A673 (cell line): ENCODE measurements at regions not wholly inside any gene's neighbourhood (a gene's known extent, or its start where the extent isn't known, plus 50 kb on each side); places are given as distances from the start of the nearest gene placed in this dataset.

Experiments
- BruUV-seq: library from RNA; stranded (reverse); fragments of 400-500 nt; replicated peaks from 2 replicates; lab custom pipeline; 2021; lab: Mats Ljungman, UMichigan
- CTCF ChIA-PET: fragments of 300-600 bp; sonication (Branson Sonifier 250); formaldehyde crosslinking; loops from one replicate; lab custom pipeline; 2022; ENCODE audit warnings: antibody characterized with exemption; lab: Charles Lee
- POLR2A ChIA-PET: fragments of 300-600 bp; sonication (Branson Sonifier 250); formaldehyde crosslinking; loops from one replicate; lab custom pipeline; 2022; ENCODE audit warnings: antibody characterized with exemption; ENCODE audit not compliant: low non-redundant PET; lab: Charles Lee
- DNase-seq: peaks from one replicate; pipeline ENCODE4 v3.0.0-alpha.2; 2015; ENCODE audit warnings: low spot score
- H3K27ac ChIP-seq: fragments of 200-600 bp; sonication (generic); 2 replicates; pipeline ENCODE4 v1.5.1; 2016; ENCODE audit warnings: mixed run types, low read depth, mild to moderate bottlenecking, mixed read lengths, antibody characterized with exemption, low read length; ENCODE audit not compliant: poor library complexity, severe bottlenecking
- H3K27me3 ChIP-seq: fragments of 200-600 bp; sonication (generic); replicated peaks from 2 replicates; pipeline ENCODE4 v1.6.1; 2017; ENCODE audit warnings: mixed run types, low read depth, mild to moderate bottlenecking, mixed read lengths, antibody characterized with exemption, low read length; ENCODE audit not compliant: insufficient read depth, poor library complexity
- H3K36me3 ChIP-seq: fragments of 200-600 bp; sonication (generic); 2 replicates; pipeline ENCODE4 v1.6.1; 2016; ENCODE audit warnings: mixed run types, mild to moderate bottlenecking, mixed read lengths, antibody characterized with exemption, low read length; ENCODE audit not compliant: insufficient read depth, poor library complexity, severe bottlenecking
- H3K4me1 ChIP-seq: fragments of 200-600 bp; sonication (generic); 2 replicates; pipeline ENCODE4 v1.6.1; 2017; ENCODE audit warnings: mixed run types, mild to moderate bottlenecking, mixed read lengths, antibody characterized with exemption, low read length; ENCODE audit not compliant: insufficient read depth, poor library complexity, severe bottlenecking
- H3K4me3 ChIP-seq: fragments of 200-600 bp; sonication (generic); 2 replicates; pipeline ENCODE4 v1.5.1; 2016; ENCODE audit warnings: low read depth, mixed run types, mild to moderate bottlenecking, mixed read lengths, low read length; ENCODE audit not compliant: poor library complexity, severe bottlenecking
- H3K9me3 ChIP-seq: fragments of 200-600 bp; sonication (generic); 2 replicates; pipeline ENCODE4 v1.6.1; 2016; ENCODE audit warnings: mixed run types, low read depth, mild to moderate bottlenecking, mixed read lengths, antibody characterized with exemption, low read length; ENCODE audit not compliant: poor library complexity, severe bottlenecking
- EZH2 ChIP-seq: fragments of 200-600 bp; sonication (generic); IDR thresholded peaks from 2 replicates; pipeline ENCODE4 v1.6.1; 2017; ENCODE audit warnings: borderline replicate concordance, low read depth, mild to moderate bottlenecking, mixed read lengths, antibody characterized with exemption, low read length; ENCODE audit not compliant: poor library complexity, severe bottlenecking
- intact Hi-C: fragments of 100-400 bp; cut with micrococcal nuclease; formaldehyde crosslinking; loops from one replicate; pipeline ENCODE4 v1.10.0; 2022; ENCODE audit not compliant: unreplicated experiment
- TF ChIP-seq, protein P1 (sequence below): fragments of 300-800, 200-600 bp; sonication (generic); conservative IDR thresholded peaks from 2 replicates; pipeline ENCODE4 v1.5.1; 2017; ENCODE audit warnings: low read depth, mild to moderate bottlenecking, antibody characterized with exemption, low read length, moderate library complexity, mixed read lengths

DNA sequence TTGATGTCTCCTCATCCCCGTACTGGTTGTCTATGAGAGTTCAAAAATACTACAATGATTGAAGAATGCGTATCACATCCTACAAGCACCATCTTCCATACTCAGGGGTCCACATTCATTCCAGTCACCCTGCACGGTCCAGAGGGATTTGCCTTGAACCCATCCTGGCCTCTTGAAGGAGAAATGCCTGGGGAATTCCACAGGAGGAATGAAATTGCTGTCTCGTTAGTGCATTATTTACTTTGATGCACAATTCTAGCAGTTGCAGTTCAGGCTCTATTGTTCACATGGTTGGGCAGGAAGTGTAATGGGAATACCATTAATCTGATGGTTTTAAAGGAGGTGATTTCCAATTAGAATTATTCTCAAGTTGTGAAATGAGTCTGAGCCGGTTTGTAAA, 369.1 kb upstream of the XYLT1 start:
- no peak for DNase-seq

DNA sequence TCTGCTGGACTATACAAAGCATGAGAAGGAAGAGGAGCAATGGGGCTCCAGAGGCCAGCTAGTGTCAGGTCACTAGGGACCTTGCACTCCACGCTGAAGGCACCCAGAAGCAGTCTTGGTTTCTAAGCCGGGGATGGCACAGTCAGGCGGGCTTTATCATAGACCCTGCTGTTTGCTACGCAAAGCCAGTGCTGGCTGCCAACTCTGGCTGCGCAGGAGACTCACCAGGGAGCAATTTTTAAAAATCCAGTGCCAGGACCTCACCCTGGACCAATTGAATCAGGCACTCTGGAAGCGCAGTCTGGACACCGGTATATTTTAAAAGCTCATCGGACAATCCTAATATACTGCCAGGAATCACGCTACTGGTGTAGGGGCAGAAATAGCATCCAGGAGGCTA, 368.5 kb upstream of the XYLT1 start:
- Histone ChIP-seq H3K27ac (no peak overlapping the region), H3K9me3 (no peaks in the 10 kb centered on the region), H3K36me3 (no peaks in the 10 kb centered on the region), H3K4me3 (no peak overlapping the region), H3K27me3 (no peaks in the 10 kb centered on the region), H3K4me1 (no peaks in the 10 kb centered on the region)
- DNase-seq, result no peak
- ChIA-PET CTCF (no interaction called here), POLR2A (no interaction called here)
- no TSS peak for BruUV-seq
- intact Hi-C loops, result no loop called here
- TF ChIP-seq, protein P1, sequence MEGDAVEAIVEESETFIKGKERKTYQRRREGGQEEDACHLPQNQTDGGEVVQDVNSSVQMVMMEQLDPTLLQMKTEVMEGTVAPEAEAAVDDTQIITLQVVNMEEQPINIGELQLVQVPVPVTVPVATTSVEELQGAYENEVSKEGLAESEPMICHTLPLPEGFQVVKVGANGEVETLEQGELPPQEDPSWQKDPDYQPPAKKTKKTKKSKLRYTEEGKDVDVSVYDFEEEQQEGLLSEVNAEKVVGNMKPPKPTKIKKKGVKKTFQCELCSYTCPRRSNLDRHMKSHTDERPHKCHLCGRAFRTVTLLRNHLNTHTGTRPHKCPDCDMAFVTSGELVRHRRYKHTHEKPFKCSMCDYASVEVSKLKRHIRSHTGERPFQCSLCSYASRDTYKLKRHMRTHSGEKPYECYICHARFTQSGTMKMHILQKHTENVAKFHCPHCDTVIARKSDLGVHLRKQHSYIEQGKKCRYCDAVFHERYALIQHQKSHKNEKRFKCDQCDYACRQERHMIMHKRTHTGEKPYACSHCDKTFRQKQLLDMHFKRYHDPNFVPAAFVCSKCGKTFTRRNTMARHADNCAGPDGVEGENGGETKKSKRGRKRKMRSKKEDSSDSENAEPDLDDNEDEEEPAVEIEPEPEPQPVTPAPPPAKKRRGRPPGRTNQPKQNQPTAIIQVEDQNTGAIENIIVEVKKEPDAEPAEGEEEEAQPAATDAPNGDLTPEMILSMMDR, result no peak
- no peak for TF ChIP-seq EZH2

More for the DNA sequence above, 369.1 kb upstream of the XYLT1 start:
- Histone ChIP-seq H3K4me3 (no peak overlapping the region), H3K4me1 (no peaks in the 10 kb centered on the region), H3K27me3 (no peaks in the 10 kb centered on the region), H3K9me3 (no peaks in the 10 kb centered on the region), H3K36me3 (no peaks in the 10 kb centered on the region), H3K27ac (no peak overlapping the region)
- intact Hi-C loops, result no loop called here
- POLR2A ChIA-PET, result no interaction called here
- CTCF ChIA-PET, result no interaction called here
- no TSS peak for BruUV-seq
- no peak for TF ChIP-seq EZH2
- TF ChIP-seq, protein P1, result no peak

DNA sequence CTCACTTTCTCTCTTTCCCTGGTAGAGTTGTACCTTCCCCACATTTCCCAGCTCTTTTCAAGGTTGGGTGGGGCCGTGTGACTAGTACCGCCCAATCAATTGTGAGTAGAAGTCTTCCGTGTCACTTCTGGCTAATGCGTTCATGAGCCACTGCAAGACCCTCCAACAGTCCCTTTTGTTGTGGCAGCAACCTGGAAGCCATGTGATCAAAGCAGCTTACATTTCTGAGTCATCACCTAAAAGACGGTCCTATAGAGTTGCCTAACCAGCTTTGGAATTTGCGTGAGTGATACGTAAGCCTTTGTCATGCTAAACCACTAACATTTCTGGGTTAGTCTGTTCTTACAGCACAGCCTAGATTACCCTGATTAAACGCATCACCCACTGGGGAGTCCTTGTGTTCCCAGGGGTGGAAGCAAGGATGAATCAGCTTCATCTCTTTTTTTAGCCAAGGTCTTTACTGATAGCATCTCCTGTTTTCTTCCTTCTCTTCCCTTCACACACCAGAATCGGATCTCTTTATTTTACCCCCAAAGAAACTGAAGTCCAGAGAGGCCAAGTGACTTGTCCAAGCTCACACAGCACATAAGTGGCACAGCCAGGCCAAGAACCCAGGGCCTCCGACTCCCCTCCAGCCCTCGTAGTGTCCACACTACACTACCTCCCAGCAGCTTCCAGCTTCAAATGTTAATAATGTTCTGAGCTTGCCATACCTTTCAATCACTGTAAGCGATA, 366.3 kb upstream of the XYLT1 start:
- BruUV-seq, result no TSS peak
- POLR2A ChIA-PET, result no interaction called here
- Histone ChIP-seq H3K9me3 (no peaks in the 10 kb centered on the region), H3K27me3 (no peaks in the 10 kb centered on the region), H3K36me3 (no peaks in the 10 kb centered on the region), H3K27ac (no peak overlapping the region), H3K4me1 (no peaks in the 10 kb centered on the region), H3K4me3 (no peak overlapping the region)
- TF ChIP-seq, protein P1, result no peak
- TF ChIP-seq EZH2, result no peak
- CTCF ChIA-PET, result no interaction called here
- intact Hi-C loops, result no loop called here
- peak; percentile 6 for DNase-seq
